HepG2 (cell line): ENCODE measurements at regions not wholly inside any gene's neighbourhood (a gene's known extent, or its start where the extent isn't known, plus 50 kb on each side); places are given as distances from the start of the nearest gene placed in this dataset.

Experiments
- ATAC-seq: fragments of 200-7000 bp; cut with Tn5 transposase; 3 replicates; pipeline ENCODE4 v1.9.1; 2020; ENCODE audit warnings: mild to moderate bottlenecking, moderate library complexity
- BruUV-seq: library from RNA; stranded (reverse); fragments of 400-500 nt; replicated peaks from 2 replicates; lab custom pipeline; 2021; lab: Mats Ljungman, UMichigan
- CTCF ChIA-PET: fragments of 300-600 bp; formaldehyde crosslinking; extraction: SDS; loops from one replicate; lab custom pipeline; 2021; ENCODE audit warnings: low total read pairs, inconsistent platforms, low intra/inter-chr PET ratio; lab: Yijun Ruan, JAX
- POLR2A ChIA-PET: fragments of 350-600 bp; sonication (Branson Sonifier 250); formaldehyde crosslinking; loops from one replicate; lab custom pipeline; 2020; ENCODE audit warnings: antibody characterized with exemption, inconsistent platforms; lab: Yijun Ruan, JAX
- DNase-seq: peaks from one replicate; pipeline ENCODE4 v3.0.0-alpha.2; 2015; ENCODE audit warnings: low spot score
- FAIRE-seq: peaks from 3 replicates; lab custom pipeline; 2011; peaks lifted over from hg19 to GRCh38; lab: Jason Lieb, UNC
- H2AFZ ChIP-seq: one replicate; pipeline ENCODE4 v1.6.1; 2011; ENCODE audit warnings: low read length, inconsistent platforms
- H3K27ac ChIP-seq: fragments of 300-600 bp; 3 replicates; pipeline ENCODE4 v1.8.0; 2011; ENCODE audit warnings: mixed run types, mild to moderate bottlenecking, mixed read lengths, low read length, inconsistent platforms; ENCODE audit not compliant: insufficient read depth; ENCODE audit errors: extremely low read length
- H3K27me3 ChIP-seq, 2 experiments: fragments of 200-600 bp in 1 of 2; 2 replicates in 1 of 2; 3 replicates in 1 of 2; pipeline versions ENCODE4 v1.6.0 to v1.8.0; 2011; ENCODE audit warnings: low read length in 2 of 2, mild to moderate bottlenecking in 2 of 2, moderate library complexity in 2 of 2, inconsistent platforms in 1 of 2; ENCODE audit not compliant: insufficient read depth in 2 of 2, control insufficient read depth in 1 of 2
- H3K36me3 ChIP-seq, 2 experiments: fragments of 200-600 bp in 1 of 2; replicated peaks in 1 of 2; 2 replicates in 1 of 2; 3 replicates in 1 of 2; pipeline versions ENCODE4 v1.5.1 to v1.8.0; 2011; ENCODE audit warnings: low read length in 2 of 2, inconsistent platforms in 1 of 2; ENCODE audit not compliant: insufficient read depth in 2 of 2, control insufficient read depth in 1 of 2
- H3K4me1 ChIP-seq: 2 replicates; pipeline ENCODE4 v1.5.1; 2012; ENCODE audit warnings: low read length, inconsistent platforms; ENCODE audit not compliant: insufficient read depth
- H3K4me2 ChIP-seq: 2 replicates; pipeline ENCODE4 v1.6.0; 2011; ENCODE audit warnings: low read depth, low read length, inconsistent platforms
- H3K4me3 ChIP-seq, 3 experiments: fragments of 200-600 bp in 1 of 3; sonication (generic), shearing (Covaris generic) in 1 of 3; replicated peaks in 1 of 3; 2 replicates each; pipeline ENCODE4 v1.5.1; 2011 to 2016; ENCODE audit warnings: low read length in 3 of 3, inconsistent platforms in 2 of 3, low read depth in 2 of 3, mild to moderate bottlenecking in 2 of 3, control low read depth in 1 of 3, mixed read lengths in 1 of 3; ENCODE audit not compliant: insufficient read depth in 1 of 3
- H3K79me2 ChIP-seq: one replicate; pipeline ENCODE4 v1.6.1; 2011; ENCODE audit warnings: low read length, inconsistent platforms; ENCODE audit not compliant: insufficient read depth
- H3K9ac ChIP-seq: 2 replicates; pipeline ENCODE4 v1.6.0; 2011; ENCODE audit warnings: mild to moderate bottlenecking, low read depth, low read length, inconsistent platforms; ENCODE audit not compliant: insufficient read depth
- H3K9me3 ChIP-seq: 2 replicates; pipeline ENCODE4 v1.5.1; 2012; ENCODE audit warnings: mild to moderate bottlenecking, low read length
- H4K20me1 ChIP-seq: 2 replicates; pipeline ENCODE4 v1.6.0; 2011; ENCODE audit warnings: inconsistent platforms, mild to moderate bottlenecking, low read length, moderate library complexity; ENCODE audit not compliant: insufficient read depth
- EED ChIP-seq: sonication (generic); formaldehyde crosslinking; IDR thresholded peaks from 2 replicates; pipeline ENCODE4 v1.5.0; 2020; ENCODE audit warnings: mild to moderate bottlenecking, missing genetic modification reagents
- JARID2 ChIP-seq: sonication (generic); formaldehyde crosslinking; IDR thresholded peaks from 2 replicates; pipeline ENCODE4 v1.8.1; 2023; ENCODE audit warnings: missing genetic modification reagents, inconsistent platforms; ENCODE audit not compliant: insufficient replicate concordance
- RFX3 ChIP-seq: IDR thresholded peaks from 2 replicates; pipeline ENCODE4 v1.6.1; 2016; ENCODE audit warnings: missing biosample characterization, missing genetic modification reagents
- SALL1 ChIP-seq: sonication (generic); formaldehyde crosslinking; IDR thresholded peaks from 2 replicates; pipeline ENCODE4 v1.8.0; 2022; ENCODE audit warnings: mild to moderate bottlenecking, missing genetic modification reagents
- WGBS: methylation state at CpG from one replicate; pipeline ENCODE4 v1.1.6; 2017; ENCODE audit warnings: low lambda C conversion rate; 5-methylcytosine and 5-hydroxymethylcytosine counted together
- in situ Hi-C: cut with HindIII; loops from 2 replicates; pipeline ENCODE4 v1.10.0; 2017; ENCODE audit warnings: low pct_unique_long_range_greater_than_20kb; ENCODE audit not compliant: extremely low pct_ligation_motif_present
- intact Hi-C: fragments of 100-400 bp; cut with micrococcal nuclease; formaldehyde crosslinking; loops from one replicate; pipeline ENCODE4 v1.10.0; 2022; ENCODE audit not compliant: unreplicated experiment
- TF ChIP-seq, protein P1 (sequence below): sonication (generic); formaldehyde crosslinking; IDR thresholded peaks from 2 replicates; pipeline ENCODE4 v1.5.1; 2020; ENCODE audit warnings: mild to moderate bottlenecking, missing genetic modification reagents
- TF ChIP-seq, protein P2 (sequence below): sonication (generic); formaldehyde crosslinking; IDR thresholded peaks from 2 replicates; pipeline ENCODE4 v1.4.0; 2020; ENCODE audit warnings: missing genetic modification reagents, mild to moderate bottlenecking, borderline replicate concordance

DNA sequence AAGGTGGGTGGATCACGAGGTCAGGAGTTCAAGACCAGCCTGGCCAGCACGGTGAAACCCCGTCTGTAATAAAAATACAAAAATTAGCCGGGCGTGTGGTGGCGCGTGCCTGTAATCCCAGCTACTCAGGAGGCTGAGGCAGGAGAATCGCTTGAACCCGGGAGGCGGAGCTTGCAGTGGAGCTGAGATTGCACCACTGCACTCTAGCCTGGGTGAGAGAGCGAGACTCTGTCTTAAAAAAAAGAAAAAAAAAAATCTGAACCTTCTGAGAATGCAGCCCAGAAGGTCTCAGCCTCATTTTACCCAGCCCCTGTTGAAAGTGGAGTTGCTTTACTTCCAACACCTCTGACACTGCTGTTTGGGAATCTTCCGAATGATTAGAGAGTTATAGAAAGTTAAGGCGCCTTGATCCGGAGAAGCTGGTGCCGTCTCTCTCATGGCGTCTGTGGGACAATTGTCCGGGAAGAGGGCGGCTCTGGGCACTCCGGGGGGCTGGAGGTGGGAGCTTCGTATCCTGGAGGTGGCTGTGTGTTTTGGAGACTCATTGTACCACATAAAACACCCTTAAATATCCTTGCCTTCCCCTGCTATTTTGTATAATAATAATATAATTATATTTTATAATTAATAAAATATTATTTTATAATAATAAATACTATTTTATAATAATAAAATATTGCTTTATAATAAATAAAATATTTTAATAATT, 92.7 kb upstream of the PPP2R3B start:
- Histone ChIP-seq H3K36me3 (no peaks in the 10 kb centered on the region), H3K27me3 (peaks cover 0 to 41% of the 10 kb centered on the region in 2 experiments; a peak in 2 of 5 replicates), H3K4me3 (no peak overlapping the region), H3K9me3 (no peaks in the 10 kb centered on the region), H3K4me1 (no peaks in the 10 kb centered on the region), H3K9ac (no peak overlapping the region), H2AFZ (no peak overlapping the region), H3K27ac (no peak overlapping the region), H3K79me2 (no peaks in the 10 kb centered on the region), H3K4me2 (no peak overlapping the region), H4K20me1 (no peaks in the 10 kb centered on the region)
- no peak for DNase-seq
- FAIRE-seq, result no peak
- TF ChIP-seq RFX3 (CRISPR knock-in tag) (no peak), SALL1 (CRISPR knock-in tag) (no peak), JARID2 (no peak), EED (CRISPR knock-in tag) (no peak)
- TF ChIP-seq, protein P1, sequence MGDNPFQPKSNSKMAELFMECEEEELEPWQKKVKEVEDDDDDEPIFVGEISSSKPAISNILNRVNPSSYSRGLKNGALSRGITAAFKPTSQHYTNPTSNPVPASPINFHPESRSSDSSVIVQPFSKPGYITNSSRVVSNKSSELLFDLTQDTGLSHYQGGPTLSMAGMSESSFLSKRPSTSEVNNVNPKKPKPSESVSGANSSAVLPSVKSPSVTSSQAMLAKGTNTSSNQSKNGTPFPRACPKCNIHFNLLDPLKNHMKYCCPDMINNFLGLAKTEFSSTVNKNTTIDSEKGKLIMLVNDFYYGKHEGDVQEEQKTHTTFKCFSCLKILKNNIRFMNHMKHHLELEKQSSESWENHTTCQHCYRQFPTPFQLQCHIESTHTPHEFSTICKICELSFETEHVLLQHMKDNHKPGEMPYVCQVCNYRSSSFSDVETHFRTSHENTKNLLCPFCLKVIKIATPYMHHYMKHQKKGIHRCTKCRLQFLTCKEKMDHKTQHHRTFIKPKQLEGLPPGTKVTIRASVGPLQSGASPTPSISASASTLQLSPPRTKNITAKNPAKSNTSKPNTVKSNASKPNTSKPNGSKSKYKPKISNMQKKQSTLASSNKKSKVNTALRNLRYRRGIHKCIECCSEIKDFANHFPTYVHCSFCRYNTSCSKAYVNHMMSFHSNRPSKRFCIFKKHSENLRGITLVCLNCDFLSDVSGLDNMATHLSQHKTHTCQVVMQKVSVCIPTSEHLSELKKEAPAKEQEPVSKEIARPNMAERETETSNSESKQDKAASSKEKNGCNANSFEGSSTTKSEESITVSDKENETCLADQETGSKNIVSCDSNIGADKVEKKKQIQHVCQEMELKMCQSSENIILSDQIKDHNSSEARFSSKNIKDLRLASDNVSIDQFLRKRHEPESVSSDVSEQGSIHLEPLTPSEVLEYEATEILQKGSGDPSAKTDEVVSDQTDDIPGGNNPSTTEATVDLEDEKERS (CRISPR knock-in tag), result no peak
- TF ChIP-seq, protein P2, sequence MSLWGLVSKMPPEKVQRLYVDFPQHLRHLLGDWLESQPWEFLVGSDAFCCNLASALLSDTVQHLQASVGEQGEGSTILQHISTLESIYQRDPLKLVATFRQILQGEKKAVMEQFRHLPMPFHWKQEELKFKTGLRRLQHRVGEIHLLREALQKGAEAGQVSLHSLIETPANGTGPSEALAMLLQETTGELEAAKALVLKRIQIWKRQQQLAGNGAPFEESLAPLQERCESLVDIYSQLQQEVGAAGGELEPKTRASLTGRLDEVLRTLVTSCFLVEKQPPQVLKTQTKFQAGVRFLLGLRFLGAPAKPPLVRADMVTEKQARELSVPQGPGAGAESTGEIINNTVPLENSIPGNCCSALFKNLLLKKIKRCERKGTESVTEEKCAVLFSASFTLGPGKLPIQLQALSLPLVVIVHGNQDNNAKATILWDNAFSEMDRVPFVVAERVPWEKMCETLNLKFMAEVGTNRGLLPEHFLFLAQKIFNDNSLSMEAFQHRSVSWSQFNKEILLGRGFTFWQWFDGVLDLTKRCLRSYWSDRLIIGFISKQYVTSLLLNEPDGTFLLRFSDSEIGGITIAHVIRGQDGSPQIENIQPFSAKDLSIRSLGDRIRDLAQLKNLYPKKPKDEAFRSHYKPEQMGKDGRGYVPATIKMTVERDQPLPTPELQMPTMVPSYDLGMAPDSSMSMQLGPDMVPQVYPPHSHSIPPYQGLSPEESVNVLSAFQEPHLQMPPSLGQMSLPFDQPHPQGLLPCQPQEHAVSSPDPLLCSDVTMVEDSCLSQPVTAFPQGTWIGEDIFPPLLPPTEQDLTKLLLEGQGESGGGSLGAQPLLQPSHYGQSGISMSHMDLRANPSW (CRISPR knock-in tag), result no peak
- intact Hi-C loops (no loop called here), in situ Hi-C loops (no loop called here)
- ChIA-PET POLR2A (no interaction called here), CTCF (no interaction called here)
- no peak for ATAC-seq
- no TSS peak for BruUV-seq
- 58% methylated on average over 20 of the region's 20 CpGs for WGBS
